DMS153 (cell line): ENCODE measurements at regions not wholly inside any gene's neighbourhood (a gene's known extent, or its start where the extent isn't known, plus 50 kb on each side); places are given as distances from the start of the nearest gene placed in this dataset.
A peak's percentile ranks its signal among the peaks of the same experiment; 100 is the strongest.

Source experiments
- DNase-seq: peaks from one replicate; lab custom pipeline; 2025; lab: John Stamatoyannopoulos, UW

GRCh38 chr1:115412733-115413132 lies 74.7 kb upstream of the NGF start:
- no peak for DNase-seq

GRCh38 chr1:115412286-115412685 lies 74.2 kb upstream of the NGF start:
- DNase-seq = no peak

GRCh38 chr1:115411371-115412063 lies 73.5 kb upstream of the NGF start:
- no peak for DNase-seq

- DNase-seq = no peak
Measured at GRCh38 chr1:115409094-115410015, 71.3 kb upstream of the NGF start.

- no peak for DNase-seq
Measured at GRCh38 chr1:115408533-115408932, 70.5 kb upstream of the NGF start.

GRCh38 chr1:115404911-115405310 lies 66.9 kb upstream of the NGF start:
- no peak for DNase-seq

- DNase-seq = no peak
Measured at GRCh38 chr1:115402753-115403184, 64.7 kb upstream of the NGF start.

GRCh38 chr1:115401676-115402075 lies 63.6 kb upstream of the NGF start:
- no peak for DNase-seq

GRCh38 chr1:115400891-115401290 lies 62.8 kb upstream of the NGF start:
- peak; percentile 11 for DNase-seq

- no peak for DNase-seq
Measured at GRCh38 chr1:115400426-115400825, 62.4 kb upstream of the NGF start.

- DNase-seq = no peak
Measured at GRCh38 chr1:115398745-115399144, 60.7 kb upstream of the NGF start.
